H9 (cell line): ENCODE measurements at regions not wholly inside any gene's neighbourhood (a gene's known extent, or its start where the extent isn't known, plus 50 kb on each side); places are given as distances from the start of the nearest gene placed in this dataset.

Source experiments
- DNase-seq: peaks from one replicate; pipeline ENCODE4 v3.0.0-alpha.2; 2017
- H2AFZ ChIP-seq: one replicate; pipeline ENCODE4 v1.6.1; 2013; ENCODE audit warnings: mild to moderate bottlenecking, low read length, control low read depth, moderate library complexity
- H2AK5ac ChIP-seq: 2 replicates; pipeline ENCODE4 v1.6.1; 2013; ENCODE audit warnings: low read length, control low read depth, mixed read lengths; ENCODE audit not compliant: insufficient read length
- H2BK120ac ChIP-seq: one replicate; pipeline ENCODE4 v1.6.1; 2013; ENCODE audit warnings: low read depth, mild to moderate bottlenecking, low read length, control low read depth, inconsistent platforms; ENCODE audit not compliant: poor library complexity, severe bottlenecking
- H2BK12ac ChIP-seq: 2 replicates; pipeline ENCODE4 v1.6.1; 2013; ENCODE audit warnings: low read length, control low read depth, mixed read lengths, low read depth; ENCODE audit not compliant: insufficient read length
- H2BK15ac ChIP-seq: 2 replicates; pipeline ENCODE4 v1.6.1; 2013; ENCODE audit warnings: low read depth, low read length, control low read depth
- H2BK20ac ChIP-seq: one replicate; pipeline ENCODE4 v1.6.1; 2013; ENCODE audit warnings: low read depth, mild to moderate bottlenecking, low read length, control low read depth, inconsistent platforms; ENCODE audit not compliant: poor library complexity, severe bottlenecking
- H2BK5ac ChIP-seq: 2 replicates; pipeline ENCODE4 v1.6.1; 2013; ENCODE audit warnings: low read length, control low read depth, mixed read lengths; ENCODE audit not compliant: insufficient read length
- H3K14ac ChIP-seq: 2 replicates; pipeline ENCODE4 v1.6.1; 2013; ENCODE audit warnings: low read length, control low read depth; ENCODE audit not compliant: insufficient read depth
- H3K18ac ChIP-seq: 2 replicates; pipeline ENCODE4 v1.6.1; 2013; ENCODE audit warnings: low read depth, mild to moderate bottlenecking, mixed read lengths, low read length, control low read depth; ENCODE audit not compliant: insufficient read length
- H3K23ac ChIP-seq: 2 replicates; pipeline ENCODE4 v1.6.1; 2013; ENCODE audit warnings: low read length, control low read depth, mixed read lengths, low read depth; ENCODE audit not compliant: insufficient read length
- H3K23me2 ChIP-seq: 2 replicates; pipeline ENCODE4 v1.6.1; 2013; ENCODE audit warnings: low read depth, mild to moderate bottlenecking, mixed read lengths, low read length, control low read depth; ENCODE audit not compliant: insufficient read length, poor library complexity, severe bottlenecking
- H3K27ac ChIP-seq: 2 replicates; pipeline ENCODE4 v1.5.1; 2013; ENCODE audit warnings: low read length, control low read depth, mixed read lengths, low read depth; ENCODE audit not compliant: insufficient read length
- H3K27me3 ChIP-seq: 2 replicates; pipeline ENCODE4 v1.6.1; 2013; ENCODE audit warnings: low read length, control low read depth, inconsistent platforms; ENCODE audit not compliant: insufficient read depth
- H3K4ac ChIP-seq: 2 replicates; pipeline ENCODE4 v1.6.1; 2013; ENCODE audit warnings: low read depth, mild to moderate bottlenecking, control low read depth, inconsistent platforms, low read length, moderate library complexity
- H3K4me1 ChIP-seq: 2 replicates; pipeline ENCODE4 v1.6.1; 2013; ENCODE audit warnings: low read length, control low read depth, inconsistent platforms; ENCODE audit not compliant: insufficient read depth
- H3K4me2 ChIP-seq: 2 replicates; pipeline ENCODE4 v1.6.1; 2013; ENCODE audit warnings: low read length, control low read depth, mixed read lengths; ENCODE audit not compliant: insufficient read length, insufficient read depth
- H3K56ac ChIP-seq: 2 replicates; pipeline ENCODE4 v1.6.1; 2013; ENCODE audit warnings: low read depth, mild to moderate bottlenecking, mixed read lengths, low read length, control low read depth; ENCODE audit not compliant: insufficient read length
- H3K79me1 ChIP-seq: 2 replicates; pipeline ENCODE4 v1.6.1; 2013; ENCODE audit warnings: low read depth, mild to moderate bottlenecking, moderate library complexity, low read length, control low read depth, inconsistent platforms; ENCODE audit not compliant: insufficient read depth, poor library complexity, severe bottlenecking
- H3K79me2 ChIP-seq: 2 replicates; pipeline ENCODE4 v1.6.1; 2013; ENCODE audit warnings: low read length, control low read depth, inconsistent platforms; ENCODE audit not compliant: insufficient read depth
- H3K9ac ChIP-seq: 2 replicates; pipeline ENCODE4 v1.6.1; 2013; ENCODE audit warnings: low read length, control low read depth, mixed read lengths; ENCODE audit not compliant: insufficient read length; ENCODE audit errors: extremely low read depth
- H3K9me3 ChIP-seq: one replicate; pipeline ENCODE4 v1.6.1; 2013; ENCODE audit warnings: low read depth, low read length, inconsistent platforms; ENCODE audit not compliant: control insufficient read depth
- H3T11ph ChIP-seq: one replicate; pipeline ENCODE4 v1.6.1; 2013; ENCODE audit warnings: mild to moderate bottlenecking, low read length, control low read depth, inconsistent platforms
- H4K20me1 ChIP-seq: one replicate; pipeline ENCODE4 v1.6.1; 2013; ENCODE audit not compliant: control insufficient read depth, insufficient read length, insufficient read depth
- H4K5ac ChIP-seq: 2 replicates; pipeline ENCODE4 v1.6.1; 2013; ENCODE audit warnings: low read depth, mild to moderate bottlenecking, mixed read lengths, low read length, control low read depth; ENCODE audit not compliant: insufficient read length
- H4K8ac ChIP-seq: replicated peaks from 2 replicates; pipeline ENCODE4 v1.6.1; 2013; ENCODE audit warnings: low read length, control low read depth, mixed read lengths, low read depth; ENCODE audit not compliant: insufficient read length
- H4K91ac ChIP-seq: 2 replicates; pipeline ENCODE4 v1.6.1; 2013; ENCODE audit warnings: low read depth, mild to moderate bottlenecking, moderate library complexity, mixed read lengths, low read length, control low read depth; ENCODE audit not compliant: insufficient read length
- H3K27ac Mint-ChIP-seq, 3 experiments: 2 replicates in 2 of 3; 3 replicates in 1 of 3; pipeline ENCODE4 v1.8.0; 2020 to 2021; ENCODE audit warnings: mixed read lengths in 3 of 3, mild to moderate bottlenecking in 1 of 3, moderate library complexity in 1 of 3
- H3K27me3 Mint-ChIP-seq: 2 replicates; pipeline ENCODE4 v1.8.0; 2021; ENCODE audit warnings: low read depth, mild to moderate bottlenecking, moderate library complexity, mixed read lengths
- H3K36me3 Mint-ChIP-seq, 3 experiments: 2 replicates in 2 of 3; 3 replicates in 1 of 3; pipeline ENCODE4 v1.8.0; 2020 to 2021; ENCODE audit warnings: low read depth in 3 of 3, mixed read lengths in 3 of 3; ENCODE audit not compliant: insufficient read depth in 1 of 3
- H3K4me1 Mint-ChIP-seq, 2 experiments: 2 replicates each; pipeline ENCODE4 v1.8.0; 2020; ENCODE audit warnings: mixed read lengths in 2 of 2
- H3K4me3 Mint-ChIP-seq, 2 experiments: 2 replicates in 1 of 2; 3 replicates in 1 of 2; pipeline ENCODE4 v1.8.0; 2020 to 2021; ENCODE audit warnings: mild to moderate bottlenecking in 2 of 2, mixed read lengths in 2 of 2, moderate library complexity in 1 of 2
- H3K9me3 Mint-ChIP-seq, 2 experiments: 2 replicates in 1 of 2; 3 replicates in 1 of 2; pipeline ENCODE4 v1.8.0; 2020; ENCODE audit warnings: mild to moderate bottlenecking in 2 of 2, mixed read lengths in 2 of 2, moderate library complexity in 1 of 2
- CTCF ChIP-seq: fragments of 200-600 bp; sonication (generic); conservative IDR thresholded peaks from 3 replicates; pipeline ENCODE4 v1.8.0; 2021; ENCODE audit warnings: antibody characterized with exemption, mild to moderate bottlenecking
- WGBS: extraction: QIAGEN DNeasy Blood & Tissue Kit; methylation state at CpG from one replicate; pipeline ENCODE4 v1.1.7; 2013; ENCODE audit warnings: missing lambda C conversion rate, low lambda C conversion rate, mixed read lengths; ENCODE audit not compliant: insufficient read length; ENCODE audit errors: extremely low coverage; 5-methylcytosine and 5-hydroxymethylcytosine counted together

DNA sequence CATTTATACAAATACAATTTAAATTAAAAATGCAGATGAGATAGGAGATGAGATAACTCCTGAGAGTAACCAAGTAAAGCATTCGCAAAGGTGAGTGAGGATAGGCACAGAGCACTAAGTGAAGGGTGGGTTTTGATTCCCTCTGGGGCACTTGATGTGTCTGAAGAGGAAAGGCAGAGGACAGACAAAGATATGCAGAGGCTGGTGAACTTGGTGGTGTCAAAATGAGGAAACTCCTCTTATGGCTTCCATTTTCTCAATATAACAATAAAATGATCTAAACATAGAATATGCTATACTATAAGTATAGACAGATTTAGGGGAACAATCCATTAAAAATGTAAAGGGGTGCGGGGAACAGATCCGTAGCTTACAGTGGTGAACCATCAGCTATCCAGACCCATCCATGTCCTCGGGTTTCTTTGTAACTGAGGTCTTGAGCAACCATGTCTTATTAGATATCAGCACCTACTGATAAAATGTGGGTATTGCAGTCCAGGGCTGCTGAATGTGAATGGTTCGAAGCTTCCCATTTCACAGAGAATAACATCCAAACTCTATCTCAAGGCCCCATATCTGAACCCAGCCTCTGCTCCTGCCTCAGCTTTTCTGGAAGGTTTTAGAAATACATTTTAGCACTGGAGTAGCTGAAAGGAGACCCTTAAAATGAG lies 73.9 kb upstream of the SLC10A2 start:
- H3K9me3 Mint-ChIP-seq = no peaks in the 10 kb centered on the region; a peak in 1 of 5 replicates
- no peak overlapping the region for H3K9ac ChIP-seq
- DNase-seq = peak; percentile 37

More for the DNA sequence above, 73.9 kb upstream of the SLC10A2 start:
- Mint-ChIP-seq H3K4me3 (no peak overlapping the region), H3K36me3 (no peaks in the 10 kb centered on the region), H3K27me3 (no peaks in the 10 kb centered on the region), H3K4me1 (no peaks in the 10 kb centered on the region), H3K27ac (no peak overlapping the region)
- H2AFZ ChIP-seq = no peak overlapping the region
- H2BK5ac ChIP-seq = no peak overlapping the region
- H3K79me2 ChIP-seq = no peaks in the 10 kb centered on the region; the same call in 1 of the 2 replicates
- H3K4ac ChIP-seq = no peak overlapping the region
- H3K27me3 ChIP-seq = no peaks in the 10 kb centered on the region
- H3K23ac ChIP-seq = no peak overlapping the region
- H3K27ac ChIP-seq = no peak overlapping the region
- H3K14ac ChIP-seq = no peak overlapping the region
- no peak overlapping the region for H2BK20ac ChIP-seq
- H3K56ac ChIP-seq = no peak overlapping the region
- H4K5ac ChIP-seq = no peak overlapping the region
- H4K8ac ChIP-seq = no peak overlapping the region
- no peak overlapping the region for H3K18ac ChIP-seq
- H2AK5ac ChIP-seq = no peak overlapping the region
- no peaks in the 10 kb centered on the region for H3K79me1 ChIP-seq
- no peak overlapping the region for H4K91ac ChIP-seq
- H2BK12ac ChIP-seq = no peak overlapping the region
- H3K23me2 ChIP-seq = no peaks in the 10 kb centered on the region
- no peaks in the 10 kb centered on the region for H4K20me1 ChIP-seq
- no peak overlapping the region for H2BK120ac ChIP-seq
- no peak overlapping the region for H2BK15ac ChIP-seq
- no peak overlapping the region for H3T11ph ChIP-seq
- H3K9me3 ChIP-seq = no peaks in the 10 kb centered on the region
- WGBS = no CpG with 5 or more reads among the region's 5 CpGs
- no peak overlapping the region for H3K4me2 ChIP-seq
- no peaks in the 10 kb centered on the region for H3K4me1 ChIP-seq
- TF ChIP-seq CTCF = peak; percentile 73
